ENCODE measurements at regions not wholly inside any gene's neighbourhood (a gene's known extent, or its start where the extent isn't known, plus 50 kb on each side); places are given as distances from the start of the nearest gene placed in this dataset.

- no peak for DNase-seq (ENCODE audit: low read depth)
- peaks cover 4% of the 10 kb centered on the region for H3K27me3 ChIP-seq (ENCODE audit: insufficient read depth, low read length)
Observed at GRCh38 chr11:70761908-70762337, 363.6 kb downstream of the CTTN start.

GRCh38 chr11:70762810-70763209 is 364.5 kb downstream of the CTTN start:
- Histone ChIP-seq H3K36me3 (ENCODE audit: insufficient read depth, low read length) (no peaks in the 10 kb centered on the region), H4K20me1 (ENCODE audit: insufficient read depth, low read length) (no peaks in the 10 kb centered on the region), H3K79me2 (ENCODE audit: insufficient read depth, low read length) (no peaks in the 10 kb centered on the region), H3K9ac (ENCODE audit: low read length) (no peak overlapping the region), H3K4me3 (ENCODE audit: insufficient read depth, low read depth, low read length) (no peak overlapping the region), H3K4me2 (ENCODE audit: low read length) (no peak overlapping the region), H3K4me1 (ENCODE audit: insufficient read depth, low read length) (no peaks in the 10 kb centered on the region), H2AFZ (ENCODE audit: low read depth, low read length) (no peak overlapping the region), H3K27ac (ENCODE audit: low read depth, low read length) (no peak overlapping the region), H3K9me3 (ENCODE audit: insufficient read depth, low read depth, low read length) (no peaks in the 10 kb centered on the region), H3K27me3 (ENCODE audit: insufficient read depth, low read length) (no peaks in the 10 kb centered on the region)
- peaks cover 31% of the 10 kb centered on the region for H3K27me3 Mint-ChIP-seq (ENCODE audit: low read depth, unreplicated experiment)
- TF ChIP-seq CTCF (IDR thresholded peaks at IDR 0.05; ENCODE audit: insufficient read depth, low read depth, low read length) (no peak), EZH2 (IDR thresholded peaks at IDR 0.05; ENCODE audit: insufficient read depth, low read length) (no peak)
- no peak overlapping the region for H3K27ac Mint-ChIP-seq (ENCODE audit: unreplicated experiment)
- DNase-seq (ENCODE audit: low read depth) (no peak), FAIRE-seq (no peak)
- no peak overlapping the region for H3K4me3 Mint-ChIP-seq (ENCODE audit: unreplicated experiment)
- no peaks in the 10 kb centered on the region for H3K4me1 Mint-ChIP-seq (ENCODE audit: low read depth, unreplicated experiment)
- peaks cover 15% of the 10 kb centered on the region for H3K9me3 Mint-ChIP-seq (ENCODE audit: unreplicated experiment)
- H3K36me3 Mint-ChIP-seq (ENCODE audit: low read depth, unreplicated experiment): peaks cover 5% of the 10 kb centered on the region

More at GRCh38 chr11:70761908-70762337, 363.6 kb downstream of the CTTN start:
- no peak overlapping the region for H3K4me3 ChIP-seq (ENCODE audit: insufficient read depth, low read depth, low read length)
- no peak overlapping the region for H3K9ac ChIP-seq (ENCODE audit: low read length)
- H3K4me2 ChIP-seq (ENCODE audit: low read length): no peak overlapping the region
- H3K4me1 ChIP-seq (ENCODE audit: insufficient read depth, low read length): no peaks in the 10 kb centered on the region
- no peak for FAIRE-seq
- no peaks in the 10 kb centered on the region for H4K20me1 ChIP-seq (ENCODE audit: insufficient read depth, low read length)
- H3K79me2 ChIP-seq (ENCODE audit: insufficient read depth, low read length): no peaks in the 10 kb centered on the region
- TF ChIP-seq EZH2 (IDR thresholded peaks at IDR 0.05; ENCODE audit: insufficient read depth, low read length) (no peak), CTCF (IDR thresholded peaks at IDR 0.05; ENCODE audit: insufficient read depth, low read depth, low read length) (no peak)
- no peak overlapping the region for H3K4me3 Mint-ChIP-seq (ENCODE audit: unreplicated experiment)
- H3K36me3 Mint-ChIP-seq (ENCODE audit: low read depth, unreplicated experiment): peaks cover 5% of the 10 kb centered on the region
- no peaks in the 10 kb centered on the region for H3K36me3 ChIP-seq (ENCODE audit: insufficient read depth, low read length)
- peaks cover 39% of the 10 kb centered on the region for H3K27me3 Mint-ChIP-seq (ENCODE audit: low read depth, unreplicated experiment)
- no peak overlapping the region for H2AFZ ChIP-seq (ENCODE audit: low read depth, low read length)
- H3K27ac ChIP-seq (ENCODE audit: low read depth, low read length): no peak overlapping the region
- no peaks in the 10 kb centered on the region for H3K4me1 Mint-ChIP-seq (ENCODE audit: low read depth, unreplicated experiment)
- peaks cover 10% of the 10 kb centered on the region for H3K9me3 Mint-ChIP-seq (ENCODE audit: unreplicated experiment)
- H3K27ac Mint-ChIP-seq (ENCODE audit: unreplicated experiment): no peak overlapping the region
- no peaks in the 10 kb centered on the region for H3K9me3 ChIP-seq (ENCODE audit: insufficient read depth, low read depth, low read length)

GRCh38 chr11:70763606-70764005 is 365.3 kb downstream of the CTTN start:
- Histone ChIP-seq H3K9ac (ENCODE audit: low read length) (no peak overlapping the region), H3K27me3 (ENCODE audit: insufficient read depth, low read length) (no peaks in the 10 kb centered on the region), H3K4me1 (ENCODE audit: insufficient read depth, low read length) (no peaks in the 10 kb centered on the region), H4K20me1 (ENCODE audit: insufficient read depth, low read length) (no peaks in the 10 kb centered on the region), H3K79me2 (ENCODE audit: insufficient read depth, low read length) (no peaks in the 10 kb centered on the region), H3K4me3 (ENCODE audit: insufficient read depth, low read depth, low read length) (no peak overlapping the region), H3K4me2 (ENCODE audit: low read length) (no peak overlapping the region), H3K9me3 (ENCODE audit: insufficient read depth, low read depth, low read length) (no peaks in the 10 kb centered on the region), H3K27ac (ENCODE audit: low read depth, low read length) (no peak overlapping the region), H3K36me3 (ENCODE audit: insufficient read depth, low read length) (no peaks in the 10 kb centered on the region), H2AFZ (ENCODE audit: low read depth, low read length) (no peak overlapping the region)
- Mint-ChIP-seq H3K9me3 (ENCODE audit: unreplicated experiment) (peaks cover 15% of the 10 kb centered on the region), H3K36me3 (ENCODE audit: low read depth, unreplicated experiment) (peaks cover 5% of the 10 kb centered on the region), H3K4me1 (ENCODE audit: low read depth, unreplicated experiment) (no peaks in the 10 kb centered on the region), H3K27ac (ENCODE audit: unreplicated experiment) (no peak overlapping the region), H3K4me3 (ENCODE audit: unreplicated experiment) (no peak overlapping the region), H3K27me3 (ENCODE audit: low read depth, unreplicated experiment) (peaks cover 23% of the 10 kb centered on the region)
- TF ChIP-seq EZH2 (IDR thresholded peaks at IDR 0.05; ENCODE audit: insufficient read depth, low read length) (no peak), CTCF (IDR thresholded peaks at IDR 0.05; ENCODE audit: insufficient read depth, low read depth, low read length) (no peak)
- FAIRE-seq (no peak), DNase-seq (ENCODE audit: low read depth) (no peak)
